A673 (cell line): ENCODE measurements at regions not wholly inside any gene's neighbourhood (a gene's known extent, or its start where the extent isn't known, plus 50 kb on each side); places are given as distances from the start of the nearest gene placed in this dataset.

Experiments
- CTCF ChIP-seq: fragments of 300-800, 200-600 bp; sonication (generic); conservative IDR thresholded peaks from 2 replicates; pipeline ENCODE4 v1.5.1; 2017; ENCODE audit warnings: low read depth, mild to moderate bottlenecking, antibody characterized with exemption, low read length, moderate library complexity, mixed read lengths
- EZH2 ChIP-seq: fragments of 200-600 bp; sonication (generic); IDR thresholded peaks from 2 replicates; pipeline ENCODE4 v1.6.1; 2017; ENCODE audit warnings: borderline replicate concordance, low read depth, mild to moderate bottlenecking, mixed read lengths, antibody characterized with exemption, low read length; ENCODE audit not compliant: poor library complexity, severe bottlenecking

DNA sequence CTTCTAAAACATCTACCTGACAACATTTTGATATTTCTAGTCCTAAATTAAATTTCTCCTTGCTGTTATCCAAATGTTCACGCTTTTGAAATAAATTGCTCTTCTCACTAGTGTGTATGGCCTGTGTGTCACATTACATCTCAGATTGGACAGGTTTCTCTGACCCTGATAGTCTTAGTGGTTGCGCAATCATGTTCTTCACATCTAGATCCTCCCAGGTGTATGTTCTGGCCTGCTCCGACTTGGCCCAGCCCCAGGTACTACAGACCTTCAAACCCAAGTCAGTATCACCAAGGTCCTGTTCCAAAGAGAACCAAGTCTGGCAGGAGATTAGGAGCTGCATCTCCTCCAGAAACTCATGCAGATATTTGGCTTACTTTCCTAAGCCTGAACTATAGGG is 209.5 kb downstream of the ASCL1 start:
- TF ChIP-seq CTCF (no peak), EZH2 (no peak)
